Ishikawa (cell line): ENCODE measurements at regions not wholly inside any gene's neighbourhood (a gene's known extent, or its start where the extent isn't known, plus 50 kb on each side); places are given as distances from the start of the nearest gene placed in this dataset.

ENCODE experiments used
- CEBPB ChIP-seq: IDR thresholded peaks from 2 replicates; pipeline ENCODE4 v1.6.1; 2012
- CREB1 ChIP-seq: IDR thresholded peaks from 2 replicates; pipeline ENCODE4 v1.6.1; 2012; ENCODE audit warnings: low read depth
- EGR1 ChIP-seq: IDR thresholded peaks from 2 replicates; pipeline ENCODE4 v1.6.1; 2012
- EP300 ChIP-seq: IDR thresholded peaks from 2 replicates; pipeline ENCODE4 v1.6.1; 2012; ENCODE audit warnings: borderline replicate concordance
- FOXM1 ChIP-seq: IDR thresholded peaks from 2 replicates; pipeline ENCODE4 v1.6.1; 2012; ENCODE audit warnings: low read depth, borderline replicate concordance
- MAX ChIP-seq: IDR thresholded peaks from 2 replicates; pipeline ENCODE4 v1.6.1; 2012
- NFIC ChIP-seq: IDR thresholded peaks from 2 replicates; pipeline ENCODE4 v1.6.1; 2012
- RAD21 ChIP-seq: IDR thresholded peaks from 2 replicates; pipeline ENCODE4 v1.6.1; 2012; ENCODE audit warnings: low read depth
- REST ChIP-seq: IDR thresholded peaks from 2 replicates; pipeline ENCODE4 v1.6.1; 2012; ENCODE audit warnings: low read depth, mild to moderate bottlenecking
- TAF1 ChIP-seq: IDR thresholded peaks from 2 replicates; pipeline ENCODE4 v1.6.1; 2012; ENCODE audit warnings: low read depth, mild to moderate bottlenecking
- TCF12 ChIP-seq: IDR thresholded peaks from 2 replicates; pipeline ENCODE4 v1.6.1; 2012; ENCODE audit warnings: low read depth
- TEAD4 ChIP-seq: IDR thresholded peaks from 2 replicates; pipeline ENCODE4 v1.6.1; 2012
- USF1 ChIP-seq: IDR thresholded peaks from 2 replicates; pipeline ENCODE4 v1.6.1; 2012
- YY1 ChIP-seq: IDR thresholded peaks from 2 replicates; pipeline ENCODE4 v1.6.1; 2012; ENCODE audit warnings: low read depth
- ZBTB7A ChIP-seq: IDR thresholded peaks from 2 replicates; pipeline ENCODE4 v1.6.1; 2012; ENCODE audit warnings: low read depth

GRCh38 chr4:126466848-126467247 is 1152.1 kb downstream of the FAT4 start:
- no peak for TF ChIP-seq TCF12
- TF ChIP-seq NFIC, result no peak
- no peak for TF ChIP-seq EGR1
- TF ChIP-seq RAD21, result no peak
- TF ChIP-seq CREB1, result no peak
- no peak for TF ChIP-seq TEAD4
- no peak for TF ChIP-seq ZBTB7A
- TF ChIP-seq EP300, result no peak
- no peak for TF ChIP-seq FOXM1
- no peak for TF ChIP-seq YY1
- TF ChIP-seq REST, result no peak

- no peak for TF ChIP-seq USF1
- no peak for TF ChIP-seq TEAD4
- no peak for TF ChIP-seq TAF1
- no peak for TF ChIP-seq CREB1
- no peak for TF ChIP-seq MAX
- TF ChIP-seq YY1, result no peak
- no peak for TF ChIP-seq ZBTB7A
- TF ChIP-seq CEBPB, result no peak
- TF ChIP-seq EP300, result no peak
- TF ChIP-seq REST, result no peak
- TF ChIP-seq EGR1, result no peak
- no peak for TF ChIP-seq FOXM1
- no peak for TF ChIP-seq NFIC
- no peak for TF ChIP-seq RAD21
- TF ChIP-seq TCF12, result no peak
Observed at GRCh38 chr4:126468144-126468543, 1153.4 kb downstream of the FAT4 start.

- TF ChIP-seq FOXM1 (no peak), TAF1 (no peak), RAD21 (no peak), USF1 (no peak), NFIC (no peak), ZBTB7A (no peak), EGR1 (no peak), TCF12 (no peak), TEAD4 (no peak), CEBPB (no peak), REST (no peak), YY1 (no peak), CREB1 (no peak)
Observed at GRCh38 chr4:126470862-126471261, 1156.1 kb downstream of the FAT4 start.

- TF ChIP-seq REST, result no peak
- TF ChIP-seq TEAD4, result no peak
- TF ChIP-seq USF1, result no peak
- TF ChIP-seq NFIC, result no peak
Observed at GRCh38 chr4:126475730-126476129, 1157.0 kb upstream of the INTU start.
